IMR-90 (cell line): ENCODE measurements at regions not wholly inside any gene's neighbourhood (a gene's known extent, or its start where the extent isn't known, plus 50 kb on each side); places are given as distances from the start of the nearest gene placed in this dataset.

Experiments
- ATAC-seq: fragments of 200-7000 bp; cut with Tn5 transposase; 2 replicates; pipeline ENCODE4 v1.9.1; 2020; ENCODE audit warnings: low read depth, mild to moderate bottlenecking, moderate library complexity
- BruUV-seq: library from RNA; stranded (reverse); fragments of 400-500 nt; replicated peaks from 2 replicates; lab custom pipeline; 2021; lab: Mats Ljungman, UMichigan
- CTCF ChIA-PET: fragments of 300-600 bp; formaldehyde crosslinking; extraction: SDS; loops from one replicate; lab custom pipeline; 2021; ENCODE audit warnings: antibody characterized with exemption; lab: Yijun Ruan, JAX
- POLR2A ChIA-PET: fragments of 300-600 bp; sonication (Branson Sonifier 250); formaldehyde crosslinking; loops from one replicate; lab custom pipeline; 2022; ENCODE audit warnings: antibody characterized with exemption; ENCODE audit not compliant: unreplicated experiment; lab: Charles Lee
- DNase-seq: peaks from one replicate; pipeline ENCODE4 v3.0.0; 2013
- H2AFZ ChIP-seq: replicated peaks from 2 replicates; pipeline ENCODE3; 2013; ENCODE audit warnings: low read length, mild to moderate bottlenecking; ENCODE audit not compliant: poor library complexity
- H2AK5ac ChIP-seq: 2 replicates; pipeline ENCODE4 v1.6.1; 2013; ENCODE audit warnings: low read depth, low read length, inconsistent platforms
- H2AK9ac ChIP-seq: replicated peaks from 2 replicates; pipeline ENCODE3; 2013; ENCODE audit warnings: mild to moderate bottlenecking, low read depth, low read length, moderate library complexity; ENCODE audit not compliant: poor library complexity
- H2BK120ac ChIP-seq: 2 replicates; pipeline ENCODE4 v1.6.1; 2013; ENCODE audit warnings: low read depth, low read length, inconsistent platforms
- H2BK15ac ChIP-seq: 3 replicates; pipeline ENCODE4 v1.6.1; 2013; ENCODE audit warnings: low read depth, low read length, inconsistent platforms
- H2BK20ac ChIP-seq: 2 replicates; pipeline ENCODE4 v1.6.1; 2013; ENCODE audit warnings: low read depth, mild to moderate bottlenecking, inconsistent platforms, low read length, moderate library complexity
- H2BK5ac ChIP-seq: 2 replicates; pipeline ENCODE4 v1.6.1; 2013; ENCODE audit warnings: mild to moderate bottlenecking, low read depth, low read length, inconsistent platforms; ENCODE audit not compliant: poor library complexity, severe bottlenecking
- H3K14ac ChIP-seq: replicated peaks from 2 replicates; pipeline ENCODE4 v1.6.1; 2013; ENCODE audit warnings: low read depth, low read length, inconsistent platforms
- H3K18ac ChIP-seq: 2 replicates; pipeline ENCODE4 v1.6.1; 2013; ENCODE audit warnings: low read depth, low read length, control low read depth
- H3K23ac ChIP-seq: 2 replicates; pipeline ENCODE4 v1.6.1; 2013; ENCODE audit warnings: low read depth, low read length, inconsistent platforms
- H3K27ac ChIP-seq: 2 replicates; pipeline ENCODE4 v1.5.1; 2013; ENCODE audit warnings: mild to moderate bottlenecking, control low read depth, low read length; ENCODE audit not compliant: insufficient read depth
- H3K27me3 ChIP-seq: 2 replicates; pipeline ENCODE4 v1.6.1; 2013; ENCODE audit warnings: low read length; ENCODE audit not compliant: control insufficient read depth, insufficient read depth
- H3K36me3 ChIP-seq: 2 replicates; pipeline ENCODE4 v1.6.1; 2013; ENCODE audit warnings: low read length, mixed read lengths; ENCODE audit not compliant: control insufficient read depth, insufficient read depth
- H3K4ac ChIP-seq: 2 replicates; pipeline ENCODE4 v1.6.1; 2013; ENCODE audit warnings: low read depth, low read length, inconsistent platforms
- H3K4me1 ChIP-seq: 2 replicates; pipeline ENCODE4 v1.6.1; 2013; ENCODE audit warnings: low read length, mixed read lengths; ENCODE audit not compliant: control insufficient read depth, insufficient read depth
- H3K4me2 ChIP-seq: 2 replicates; pipeline ENCODE4 v1.6.1; 2013; ENCODE audit warnings: low read depth, mild to moderate bottlenecking, control low read depth, low read length, moderate library complexity
- H3K4me3 ChIP-seq: 2 replicates; pipeline ENCODE4 v1.5.1; 2013; ENCODE audit warnings: low read depth, mild to moderate bottlenecking, control low read depth, low read length, moderate library complexity; ENCODE audit not compliant: insufficient read depth
- H3K56ac ChIP-seq: 2 replicates; pipeline ENCODE4 v1.6.1; 2013; ENCODE audit warnings: low read length, inconsistent platforms; ENCODE audit not compliant: insufficient read depth; ENCODE audit errors: extremely low read depth
- H3K79me1 ChIP-seq, 2 experiments: 2 replicates each; pipeline ENCODE4 v1.6.1; 2013; ENCODE audit warnings: low read length in 2 of 2, inconsistent platforms in 1 of 2, low read depth in 1 of 2
- H3K9ac ChIP-seq: 2 replicates; pipeline ENCODE4 v1.6.1; 2013; ENCODE audit warnings: low read depth, low read length, control low read depth
- H3K9me1 ChIP-seq: 2 replicates; pipeline ENCODE4 v1.6.1; 2013; ENCODE audit warnings: low read length, inconsistent platforms; ENCODE audit not compliant: insufficient read depth
- H3K9me3 ChIP-seq: 2 replicates; pipeline ENCODE4 v1.6.1; 2013; ENCODE audit warnings: low read length; ENCODE audit not compliant: control insufficient read depth, insufficient read depth
- H4K20me1 ChIP-seq: 2 replicates; pipeline ENCODE4 v1.6.1; 2013; ENCODE audit warnings: low read length, inconsistent platforms; ENCODE audit not compliant: insufficient read depth
- H4K5ac ChIP-seq: 2 replicates; pipeline ENCODE4 v1.6.1; 2013; ENCODE audit warnings: mild to moderate bottlenecking, low read depth, low read length, control low read depth
- H4K8ac ChIP-seq, 2 experiments: 2 replicates each; pipeline ENCODE4 v1.6.1; 2013; ENCODE audit warnings: low read depth in 2 of 2, low read length in 2 of 2, control low read depth in 1 of 2, inconsistent platforms in 1 of 2
- H4K91ac ChIP-seq: 2 replicates; pipeline ENCODE4 v1.6.1; 2013; ENCODE audit warnings: low read depth, low read length, inconsistent platforms; ENCODE audit not compliant: insufficient read depth
- BHLHE40 ChIP-seq: fragments of 150-350 bp; IDR thresholded peaks from 2 replicates; pipeline ENCODE4 v1.6.1; 2016; ENCODE audit warnings: mild to moderate bottlenecking, low read depth, low read length
- CEBPB ChIP-seq: IDR thresholded peaks from 2 replicates; pipeline ENCODE4 v1.6.1; 2012; ENCODE audit warnings: low read depth, low read length, improper control_type of control experiment
- CHD1 ChIP-seq: IDR thresholded peaks from 2 replicates; pipeline ENCODE4 v1.6.1; 2012; ENCODE audit warnings: low read depth, low read length, improper control_type of control experiment
- FOS ChIP-seq: fragments of 150-350 bp; IDR thresholded peaks from 2 replicates; pipeline ENCODE4 v1.6.1; 2016; ENCODE audit warnings: low read depth, low read length
- MAFK ChIP-seq: IDR thresholded peaks from 2 replicates; pipeline ENCODE4 v1.6.1; 2012; ENCODE audit warnings: low read depth, low read length, improper control_type of control experiment
- MAZ ChIP-seq: IDR thresholded peaks from 2 replicates; pipeline ENCODE4 v1.6.1; 2012; ENCODE audit warnings: low read depth, mild to moderate bottlenecking, low read length, improper control_type of control experiment, moderate library complexity, borderline replicate concordance
- MXI1 ChIP-seq: IDR thresholded peaks from 2 replicates; pipeline ENCODE4 v1.6.1; 2012; ENCODE audit warnings: low read depth, mild to moderate bottlenecking, low read length, moderate library complexity, borderline replicate concordance
- NFE2L2 ChIP-seq: fragments of 150-350 bp; IDR thresholded peaks from 2 replicates; pipeline ENCODE4 v1.6.1; 2016; ENCODE audit warnings: low read depth, mild to moderate bottlenecking, low read length
- POLR2A ChIP-seq: IDR thresholded peaks from 2 replicates; pipeline ENCODE4 v1.6.1; 2012; ENCODE audit warnings: mild to moderate bottlenecking, low read depth, low read length
- RAD21 ChIP-seq: IDR thresholded peaks from 2 replicates; pipeline ENCODE4 v1.6.1; 2012; ENCODE audit warnings: low read length, improper control_type of control experiment
- RCOR1 ChIP-seq: IDR thresholded peaks from 2 replicates; pipeline ENCODE4 v1.6.1; 2012; ENCODE audit warnings: mild to moderate bottlenecking, low read length, improper control_type of control experiment; ENCODE audit not compliant: insufficient replicate concordance
- RFX5 ChIP-seq: IDR thresholded peaks from 2 replicates; pipeline ENCODE4 v1.8.0; 2012; ENCODE audit warnings: low read depth, mild to moderate bottlenecking, low read length, moderate library complexity
- SMC3 ChIP-seq: fragments of 150-350 bp; IDR thresholded peaks from 2 replicates; pipeline ENCODE4 v1.6.1; 2016; ENCODE audit warnings: low read depth, mild to moderate bottlenecking, antibody characterized with exemption, low read length, moderate library complexity
- WGBS, 2 experiments: methylation state at CpG; one replicate each; pipeline versions ENCODE4 v1.1.5 to v1.1.7; 2013; ENCODE audit warnings: missing lambda C conversion rate in 2 of 2; ENCODE audit not compliant: insufficient read length in 1 of 2; ENCODE audit errors: extremely low coverage in 2 of 2; 5-methylcytosine and 5-hydroxymethylcytosine counted together
- dilution Hi-C: fragments of 300-500 bp; cut with HindIII; formaldehyde crosslinking; loops from one replicate; pipeline ENCODE4 v1.14.3; 2018; ENCODE audit warnings: low sequenced_read_pairs; ENCODE audit not compliant: unreplicated experiment
- in situ Hi-C: fragments of 300-500 bp; cut with MboI; formaldehyde crosslinking; loops from 3 replicates; pipeline ENCODE4 v1.14.3; 2019; ENCODE audit warnings: low sequenced_read_pairs, inconsistent platforms, mixed read lengths
- intact Hi-C: fragments of 100-400 bp; cut with micrococcal nuclease; formaldehyde crosslinking; loops from 2 replicates; pipeline ENCODE4 v1.10.0; 2022
- TF ChIP-seq, protein P1 (sequence below): fragments of 150-350 bp; IDR thresholded peaks from 2 replicates; pipeline ENCODE4 v1.6.1; 2017; ENCODE audit warnings: mild to moderate bottlenecking, antibody characterized with exemption, low read length, low read depth
- TF ChIP-seq, protein P2 (sequence below): fragments of 150-350 bp; IDR thresholded peaks from 2 replicates; pipeline ENCODE4 v1.6.1; 2016; ENCODE audit warnings: low read depth, mild to moderate bottlenecking, low read length, moderate library complexity, borderline replicate concordance
- TF ChIP-seq, protein P3 (sequence below): conservative IDR thresholded peaks from 2 replicates; pipeline ENCODE4 v1.5.1; 2012; ENCODE audit warnings: mild to moderate bottlenecking, low read depth, low read length, improper control_type of control experiment

- Histone ChIP-seq H3K18ac (no peak overlapping the region), H2BK5ac (no peak overlapping the region), H2BK15ac (no peak overlapping the region), H3K9me1 (no peaks in the 10 kb centered on the region), H3K14ac (no peak overlapping the region), H2AK9ac (no peak overlapping the region), H3K27ac (no peak overlapping the region), H4K8ac (no peak overlapping the region), H3K27me3 (no peaks in the 10 kb centered on the region), H3K9me3 (no peaks in the 10 kb centered on the region), H2BK120ac (no peak overlapping the region), H3K4me1 (no peaks in the 10 kb centered on the region), H3K4ac (no peak overlapping the region), H3K4me3 (no peak overlapping the region), H4K91ac (no peak overlapping the region), H2BK20ac (no peak overlapping the region), H2AK5ac (no peak overlapping the region), H2AFZ (no peak overlapping the region), H3K9ac (no peak overlapping the region), H3K23ac (no peak overlapping the region), H3K56ac (no peak overlapping the region), H4K20me1 (no peaks in the 10 kb centered on the region), H3K79me1 (no peaks in the 10 kb centered on the region), H3K36me3 (no peaks in the 10 kb centered on the region), H4K5ac (no peak overlapping the region), H3K4me2 (no peak overlapping the region)
- DNase-seq, result no peak
- CTCF ChIA-PET, result interaction anchor here (0.9 kb wide), 1 partner anchor 12 kb away, joined by 3 read pairs; no protein-coding TSS in a partner anchor
- no TSS peak for BruUV-seq
- TF ChIP-seq CEBPB (no peak), SMC3 (no peak), FOS (no peak), RAD21 (no peak), CHD1 (no peak), RCOR1 (no peak), BHLHE40 (no peak), RFX5 (no peak), NFE2L2 (no peak), POLR2A (no peak), MXI1 (no peak), MAFK (no peak), MAZ (no peak)
- TF ChIP-seq, protein P1, sequence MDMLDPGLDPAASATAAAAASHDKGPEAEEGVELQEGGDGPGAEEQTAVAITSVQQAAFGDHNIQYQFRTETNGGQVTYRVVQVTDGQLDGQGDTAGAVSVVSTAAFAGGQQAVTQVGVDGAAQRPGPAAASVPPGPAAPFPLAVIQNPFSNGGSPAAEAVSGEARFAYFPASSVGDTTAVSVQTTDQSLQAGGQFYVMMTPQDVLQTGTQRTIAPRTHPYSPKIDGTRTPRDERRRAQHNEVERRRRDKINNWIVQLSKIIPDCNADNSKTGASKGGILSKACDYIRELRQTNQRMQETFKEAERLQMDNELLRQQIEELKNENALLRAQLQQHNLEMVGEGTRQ, result no peak
- TF ChIP-seq, protein P2, sequence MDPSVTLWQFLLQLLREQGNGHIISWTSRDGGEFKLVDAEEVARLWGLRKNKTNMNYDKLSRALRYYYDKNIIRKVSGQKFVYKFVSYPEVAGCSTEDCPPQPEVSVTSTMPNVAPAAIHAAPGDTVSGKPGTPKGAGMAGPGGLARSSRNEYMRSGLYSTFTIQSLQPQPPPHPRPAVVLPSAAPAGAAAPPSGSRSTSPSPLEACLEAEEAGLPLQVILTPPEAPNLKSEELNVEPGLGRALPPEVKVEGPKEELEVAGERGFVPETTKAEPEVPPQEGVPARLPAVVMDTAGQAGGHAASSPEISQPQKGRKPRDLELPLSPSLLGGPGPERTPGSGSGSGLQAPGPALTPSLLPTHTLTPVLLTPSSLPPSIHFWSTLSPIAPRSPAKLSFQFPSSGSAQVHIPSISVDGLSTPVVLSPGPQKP, result no peak
- TF ChIP-seq, protein P3, sequence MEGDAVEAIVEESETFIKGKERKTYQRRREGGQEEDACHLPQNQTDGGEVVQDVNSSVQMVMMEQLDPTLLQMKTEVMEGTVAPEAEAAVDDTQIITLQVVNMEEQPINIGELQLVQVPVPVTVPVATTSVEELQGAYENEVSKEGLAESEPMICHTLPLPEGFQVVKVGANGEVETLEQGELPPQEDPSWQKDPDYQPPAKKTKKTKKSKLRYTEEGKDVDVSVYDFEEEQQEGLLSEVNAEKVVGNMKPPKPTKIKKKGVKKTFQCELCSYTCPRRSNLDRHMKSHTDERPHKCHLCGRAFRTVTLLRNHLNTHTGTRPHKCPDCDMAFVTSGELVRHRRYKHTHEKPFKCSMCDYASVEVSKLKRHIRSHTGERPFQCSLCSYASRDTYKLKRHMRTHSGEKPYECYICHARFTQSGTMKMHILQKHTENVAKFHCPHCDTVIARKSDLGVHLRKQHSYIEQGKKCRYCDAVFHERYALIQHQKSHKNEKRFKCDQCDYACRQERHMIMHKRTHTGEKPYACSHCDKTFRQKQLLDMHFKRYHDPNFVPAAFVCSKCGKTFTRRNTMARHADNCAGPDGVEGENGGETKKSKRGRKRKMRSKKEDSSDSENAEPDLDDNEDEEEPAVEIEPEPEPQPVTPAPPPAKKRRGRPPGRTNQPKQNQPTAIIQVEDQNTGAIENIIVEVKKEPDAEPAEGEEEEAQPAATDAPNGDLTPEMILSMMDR, result no peak
- dilution Hi-C loops, result no loop called here
- POLR2A ChIA-PET, result no interaction called here
- in situ Hi-C loops, result no loop called here
- no CpG with 5 or more reads among the region's 3 CpGs for WGBS, 2 experiments
- intact Hi-C loops, result no loop called here
- no peak for ATAC-seq
Measured at GRCh38 chr10:6850452-6850851, 270.4 kb upstream of the PRKCQ start.
